ENCODE measurements at regions not wholly inside any gene's neighbourhood (a gene's known extent, or its start where the extent isn't known, plus 50 kb on each side); places are given as distances from the start of the nearest gene placed in this dataset.

DNA sequence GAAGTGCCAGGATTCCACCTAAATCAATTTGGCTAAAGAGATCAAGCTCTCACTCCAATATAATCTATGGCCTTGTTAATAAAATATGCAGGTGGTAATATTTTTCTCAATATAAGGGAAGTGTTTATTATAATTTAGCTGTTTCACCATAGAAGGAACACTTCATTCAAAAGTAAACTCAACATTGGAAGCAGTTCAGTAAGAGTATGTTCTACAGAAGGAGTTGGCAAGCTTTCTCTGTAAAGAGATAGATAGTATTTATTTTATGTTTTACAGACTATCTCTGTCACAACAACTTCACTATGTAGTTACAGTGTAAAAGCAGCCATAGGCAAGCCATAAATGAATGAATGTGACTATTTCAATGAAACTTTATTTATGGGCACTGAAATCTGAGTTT is 313.6 kb upstream of the ANO3 start:
- H3K4me3 ChIP-seq, result no peak overlapping the region
- TF ChIP-seq, protein P1, sequence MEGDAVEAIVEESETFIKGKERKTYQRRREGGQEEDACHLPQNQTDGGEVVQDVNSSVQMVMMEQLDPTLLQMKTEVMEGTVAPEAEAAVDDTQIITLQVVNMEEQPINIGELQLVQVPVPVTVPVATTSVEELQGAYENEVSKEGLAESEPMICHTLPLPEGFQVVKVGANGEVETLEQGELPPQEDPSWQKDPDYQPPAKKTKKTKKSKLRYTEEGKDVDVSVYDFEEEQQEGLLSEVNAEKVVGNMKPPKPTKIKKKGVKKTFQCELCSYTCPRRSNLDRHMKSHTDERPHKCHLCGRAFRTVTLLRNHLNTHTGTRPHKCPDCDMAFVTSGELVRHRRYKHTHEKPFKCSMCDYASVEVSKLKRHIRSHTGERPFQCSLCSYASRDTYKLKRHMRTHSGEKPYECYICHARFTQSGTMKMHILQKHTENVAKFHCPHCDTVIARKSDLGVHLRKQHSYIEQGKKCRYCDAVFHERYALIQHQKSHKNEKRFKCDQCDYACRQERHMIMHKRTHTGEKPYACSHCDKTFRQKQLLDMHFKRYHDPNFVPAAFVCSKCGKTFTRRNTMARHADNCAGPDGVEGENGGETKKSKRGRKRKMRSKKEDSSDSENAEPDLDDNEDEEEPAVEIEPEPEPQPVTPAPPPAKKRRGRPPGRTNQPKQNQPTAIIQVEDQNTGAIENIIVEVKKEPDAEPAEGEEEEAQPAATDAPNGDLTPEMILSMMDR (IDR thresholded peaks at IDR 0.05), result no peak
- H3K27ac ChIP-seq, result no peak overlapping the region
- no peak for DNase-seq (ENCODE audit: low spot score)

GRCh38 chr11:26019386-26019785 is 312.5 kb upstream of the ANO3 start:
- DNase-seq (ENCODE audit: low spot score), result no peak
- H3K4me3 ChIP-seq, result no peak overlapping the region
- H3K27ac ChIP-seq, result no peak overlapping the region
- TF ChIP-seq, protein P1 (IDR thresholded peaks at IDR 0.05), result no peak

DNA sequence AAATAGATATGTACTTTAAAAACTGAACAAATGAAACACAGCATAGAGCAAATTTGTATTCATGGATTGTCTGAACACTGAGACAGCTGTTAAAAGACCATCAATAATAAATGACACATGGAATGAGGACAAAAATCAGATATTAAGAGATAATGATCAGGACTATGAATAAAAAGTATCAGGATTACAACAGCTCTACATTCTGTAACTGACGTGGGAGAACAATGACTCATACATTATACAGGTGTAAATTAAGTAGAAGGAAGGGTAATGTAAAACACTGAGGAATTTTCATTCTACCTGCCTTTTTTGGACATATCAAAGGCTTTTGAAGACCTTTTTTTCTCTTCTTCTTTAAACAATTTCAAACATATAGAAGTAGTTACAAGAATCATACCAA is 310.9 kb upstream of the ANO3 start:
- no peak overlapping the region for H3K4me3 ChIP-seq
- H3K27ac ChIP-seq, result no peak overlapping the region
- DNase-seq (ENCODE audit: low spot score), result no peak
- TF ChIP-seq, protein P1 (IDR thresholded peaks at IDR 0.05), result no peak

- Histone ChIP-seq H3K4me3 (no peak overlapping the region), H3K27ac (no peak overlapping the region)
- DNase-seq (ENCODE audit: low spot score), result no peak
Observed at GRCh38 chr11:26023057-26023456, 308.9 kb upstream of the ANO3 start.

GRCh38 chr11:26025676-26026075 is 306.3 kb upstream of the ANO3 start:
- Histone ChIP-seq H3K27ac (no peak overlapping the region), H3K4me3 (no peak overlapping the region)
- DNase-seq (ENCODE audit: low spot score), result no peak
- TF ChIP-seq, protein P1 (IDR thresholded peaks at IDR 0.05), result no peak

More at GRCh38 chr11:26023057-26023456, 308.9 kb upstream of the ANO3 start:
- TF ChIP-seq, protein P1 (IDR thresholded peaks at IDR 0.05), result no peak

GRCh38 chr11:26026078-26026477 is 305.9 kb upstream of the ANO3 start:
- no peak overlapping the region for H3K4me3 ChIP-seq
- TF ChIP-seq, protein P1 (IDR thresholded peaks at IDR 0.05), result no peak

GRCh38 chr11:26027887-26028286 is 304.0 kb upstream of the ANO3 start:
- no peak for DNase-seq (ENCODE audit: low spot score)
- H3K27ac ChIP-seq, result no peak overlapping the region
- TF ChIP-seq, protein P1 (IDR thresholded peaks at IDR 0.05), result no peak

More at GRCh38 chr11:26026078-26026477, 305.9 kb upstream of the ANO3 start:
- H3K27ac ChIP-seq, result no peak overlapping the region
- DNase-seq (ENCODE audit: low spot score), result no peak

More at GRCh38 chr11:26027887-26028286, 304.0 kb upstream of the ANO3 start:
- H3K4me3 ChIP-seq, result no peak overlapping the region
